SH-SY5Y (cell line): ENCODE measurements at regions not wholly inside any gene's neighbourhood (a gene's known extent, or its start where the extent isn't known, plus 50 kb on each side); places are given as distances from the start of the nearest gene placed in this dataset.

Source experiments
- GATA2 ChIP-seq: IDR thresholded peaks from 2 replicates; pipeline ENCODE4 v1.6.1; 2011; ENCODE audit warnings: mild to moderate bottlenecking, low read depth, low read length
- GATA3 ChIP-seq: IDR thresholded peaks from 2 replicates; pipeline ENCODE4 v1.6.1; 2011; ENCODE audit warnings: low read depth, mild to moderate bottlenecking, low read length, moderate library complexity

GRCh38 chr3:101992863-101993262 is 143.5 kb downstream of the NFKBIZ start:
- no peak for TF ChIP-seq GATA3
- no peak for TF ChIP-seq GATA2
